MM.1S (cell line): ENCODE measurements at regions not wholly inside any gene's neighbourhood (a gene's known extent, or its start where the extent isn't known, plus 50 kb on each side); places are given as distances from the start of the nearest gene placed in this dataset.

Source experiments
- CTCF ChIP-seq: fragments of 300-600 bp; sonication (generic); IDR thresholded peaks from 2 replicates; pipeline ENCODE4 v1.5.1; 2016; ENCODE audit warnings: antibody characterized with exemption, low read length, mixed read lengths
- EZH2 ChIP-seq: fragments of 300-600 bp; sonication (generic); optimal IDR thresholded peaks from 2 replicates; pipeline ENCODE3; 2017; ENCODE audit warnings: low read depth, mild to moderate bottlenecking, antibody characterized with exemption, low read length, mixed read lengths

- no peak for TF ChIP-seq CTCF
- TF ChIP-seq EZH2: no peak
These were observed 290.5 kb upstream of the FBXO33 start for GRCh38 chr14:39722547-39723273.
